ENCODE measurements at regions not wholly inside any gene's neighbourhood (a gene's known extent, or its start where the extent isn't known, plus 50 kb on each side); places are given as distances from the start of the nearest gene placed in this dataset.

DNA sequence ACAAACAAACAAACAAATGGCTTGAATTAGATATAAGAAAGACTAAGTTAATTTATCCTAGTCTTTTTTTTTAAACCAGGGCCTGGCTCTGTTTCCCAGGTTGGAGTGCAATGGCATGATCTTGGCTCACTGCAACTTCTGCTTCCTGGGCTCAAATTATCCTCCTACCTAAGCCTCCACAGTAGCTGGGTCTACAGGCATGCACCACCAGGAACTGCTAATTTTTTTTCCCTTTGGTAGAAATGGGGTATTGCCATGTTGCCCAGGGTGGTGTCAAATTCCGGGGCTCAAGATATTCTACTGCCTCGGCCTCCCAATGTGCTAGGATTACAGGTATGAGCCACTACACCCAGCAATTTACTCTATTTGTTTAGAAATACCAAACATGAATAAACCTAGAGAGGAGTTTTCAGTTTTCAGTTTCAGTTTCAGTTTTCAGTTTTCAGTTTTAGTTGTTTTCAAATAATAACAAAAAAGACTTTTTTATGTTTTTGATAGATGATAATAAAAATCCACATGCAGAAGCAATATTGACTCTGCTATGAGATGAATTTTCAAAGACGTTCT lies 817.0 kb downstream of the FLRT2 start:
- TF ChIP-seq, protein P1, sequence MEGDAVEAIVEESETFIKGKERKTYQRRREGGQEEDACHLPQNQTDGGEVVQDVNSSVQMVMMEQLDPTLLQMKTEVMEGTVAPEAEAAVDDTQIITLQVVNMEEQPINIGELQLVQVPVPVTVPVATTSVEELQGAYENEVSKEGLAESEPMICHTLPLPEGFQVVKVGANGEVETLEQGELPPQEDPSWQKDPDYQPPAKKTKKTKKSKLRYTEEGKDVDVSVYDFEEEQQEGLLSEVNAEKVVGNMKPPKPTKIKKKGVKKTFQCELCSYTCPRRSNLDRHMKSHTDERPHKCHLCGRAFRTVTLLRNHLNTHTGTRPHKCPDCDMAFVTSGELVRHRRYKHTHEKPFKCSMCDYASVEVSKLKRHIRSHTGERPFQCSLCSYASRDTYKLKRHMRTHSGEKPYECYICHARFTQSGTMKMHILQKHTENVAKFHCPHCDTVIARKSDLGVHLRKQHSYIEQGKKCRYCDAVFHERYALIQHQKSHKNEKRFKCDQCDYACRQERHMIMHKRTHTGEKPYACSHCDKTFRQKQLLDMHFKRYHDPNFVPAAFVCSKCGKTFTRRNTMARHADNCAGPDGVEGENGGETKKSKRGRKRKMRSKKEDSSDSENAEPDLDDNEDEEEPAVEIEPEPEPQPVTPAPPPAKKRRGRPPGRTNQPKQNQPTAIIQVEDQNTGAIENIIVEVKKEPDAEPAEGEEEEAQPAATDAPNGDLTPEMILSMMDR (IDR thresholded peaks at IDR 0.05; ENCODE audit: borderline replicate concordance, extremely low read depth, low read length, poor library complexity, severe bottlenecking): no peak
- TF ChIP-seq EZH2 (IDR thresholded peaks at IDR 0.05; ENCODE audit: borderline replicate concordance, low read depth, low read length, severe bottlenecking): no peak
- Histone ChIP-seq H3K9me3 (ENCODE audit: insufficient read depth, low read length, severe bottlenecking) (peaks cover 9% of the 10 kb centered on the region), H2AFZ (ENCODE audit: low read depth, low read length) (peak overlapping the region; percentile 79), H3K27ac (ENCODE audit: low read length) (peak overlapping the region; percentile 78), H4K20me1 (ENCODE audit: insufficient read depth, low read length) (no peaks in the 10 kb centered on the region), H3K9ac (ENCODE audit: low read depth, low read length) (peak overlapping the region; percentile 39), H3K4me2 (ENCODE audit: insufficient read depth, low read length) (peak overlapping the region; percentile 58), H3K79me2 (ENCODE audit: insufficient read depth, low read length) (no peaks in the 10 kb centered on the region), H3K4me3 (ENCODE audit: low read depth in 1 of 2, low read length in 2 of 2) (peak overlapping the region in 1 of 2 experiments; percentile 42; a peak in 3 of 4 replicates), H3K36me3 (ENCODE audit: insufficient read depth, low read length) (no peaks in the 10 kb centered on the region), H3K4me1 (ENCODE audit: insufficient read depth, low read length) (peaks cover 33% of the 10 kb centered on the region), H3K27me3 (ENCODE audit: insufficient read depth, low read length, poor library complexity) (no peaks in the 10 kb centered on the region)
- DNase-seq: peak; percentile 42
- peak; percentile 81 for ATAC-seq (ENCODE audit: insufficient read depth, low read depth)

DNA sequence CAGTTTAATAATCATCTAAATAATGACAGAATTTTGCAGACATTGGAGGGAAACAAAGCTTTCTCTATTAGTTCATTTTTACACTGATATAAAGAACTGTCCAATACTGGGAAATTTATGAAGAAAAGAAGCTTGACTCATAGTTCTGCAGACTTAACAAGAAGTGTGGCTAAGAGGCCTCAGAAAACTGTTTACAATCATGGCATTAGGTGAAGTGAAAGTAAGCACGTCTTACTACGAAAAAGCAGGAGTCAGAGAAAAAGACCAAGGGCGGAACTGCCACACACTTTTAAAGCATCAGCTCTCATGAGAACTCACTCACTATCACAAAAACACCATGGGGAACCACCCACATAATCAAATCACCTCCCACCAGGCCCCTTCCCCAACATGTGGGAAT lies 804.4 kb downstream of the FLRT2 start:
- Histone ChIP-seq H2AFZ (ENCODE audit: low read depth, low read length) (peak overlapping the region; percentile 63), H3K4me2 (ENCODE audit: insufficient read depth, low read length) (no peak overlapping the region)
- no peak for DNase-seq

DNA sequence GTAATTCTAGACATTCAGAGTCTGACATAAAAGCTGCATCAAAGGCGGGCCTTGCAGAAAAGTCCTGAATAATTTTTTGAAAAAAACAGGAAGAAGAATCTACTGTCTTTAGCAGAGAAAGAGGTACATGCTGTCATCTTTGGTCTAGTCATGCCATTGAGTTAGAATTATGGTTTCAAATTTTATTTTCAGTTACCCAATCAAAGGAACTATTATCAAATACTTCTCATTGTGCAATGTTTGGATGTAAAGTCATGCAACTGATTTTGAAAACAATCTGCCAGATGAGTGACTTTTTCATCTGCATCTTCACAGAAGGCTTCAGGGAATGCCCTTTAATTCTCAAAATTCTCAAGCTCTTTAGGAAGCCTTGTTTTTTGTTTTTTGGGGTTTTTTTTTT lies 803.5 kb downstream of the FLRT2 start:
- no peak for ATAC-seq (ENCODE audit: insufficient read depth, low read depth)
- peaks cover 17% of the 10 kb centered on the region for H3K4me1 ChIP-seq (ENCODE audit: insufficient read depth, low read length)
- H3K27me3 ChIP-seq (ENCODE audit: insufficient read depth, low read length, poor library complexity): no peaks in the 10 kb centered on the region
- DNase-seq: no peak
- H3K4me3 ChIP-seq (ENCODE audit: low read depth in 1 of 2, low read length in 2 of 2): no peak overlapping the region
- H2AFZ ChIP-seq (ENCODE audit: low read depth, low read length): no peak overlapping the region
- H3K36me3 ChIP-seq (ENCODE audit: insufficient read depth, low read length): no peaks in the 10 kb centered on the region
- H3K9me3 ChIP-seq (ENCODE audit: insufficient read depth, low read length, severe bottlenecking): no peaks in the 10 kb centered on the region
- H3K79me2 ChIP-seq (ENCODE audit: insufficient read depth, low read length): no peaks in the 10 kb centered on the region
- no peaks in the 10 kb centered on the region for H4K20me1 ChIP-seq (ENCODE audit: insufficient read depth, low read length)
- no peak for TF ChIP-seq EZH2 (IDR thresholded peaks at IDR 0.05; ENCODE audit: borderline replicate concordance, low read depth, low read length, severe bottlenecking)
- TF ChIP-seq, protein P1 (IDR thresholded peaks at IDR 0.05; ENCODE audit: borderline replicate concordance, extremely low read depth, low read length, poor library complexity, severe bottlenecking): no peak
- no peak overlapping the region for H3K27ac ChIP-seq (ENCODE audit: low read length)
- no peak overlapping the region for H3K9ac ChIP-seq (ENCODE audit: low read depth, low read length)
- H3K4me2 ChIP-seq (ENCODE audit: insufficient read depth, low read length): no peak overlapping the region

More for the DNA sequence above, 804.4 kb downstream of the FLRT2 start:
- Histone ChIP-seq H3K36me3 (ENCODE audit: insufficient read depth, low read length) (no peaks in the 10 kb centered on the region), H3K9ac (ENCODE audit: low read depth, low read length) (no peak overlapping the region), H3K27ac (ENCODE audit: low read length) (peak overlapping the region; percentile 42), H3K4me1 (ENCODE audit: insufficient read depth, low read length) (peaks cover 17% of the 10 kb centered on the region), H3K4me3 (ENCODE audit: low read depth in 1 of 2, low read length in 2 of 2) (no peak overlapping the region), H4K20me1 (ENCODE audit: insufficient read depth, low read length) (no peaks in the 10 kb centered on the region), H3K9me3 (ENCODE audit: insufficient read depth, low read length, severe bottlenecking) (no peaks in the 10 kb centered on the region), H3K79me2 (ENCODE audit: insufficient read depth, low read length) (no peaks in the 10 kb centered on the region), H3K27me3 (ENCODE audit: insufficient read depth, low read length, poor library complexity) (no peaks in the 10 kb centered on the region)
- TF ChIP-seq EZH2 (IDR thresholded peaks at IDR 0.05; ENCODE audit: borderline replicate concordance, low read depth, low read length, severe bottlenecking): no peak
- TF ChIP-seq, protein P1 (IDR thresholded peaks at IDR 0.05; ENCODE audit: borderline replicate concordance, extremely low read depth, low read length, poor library complexity, severe bottlenecking): no peak
- ATAC-seq (ENCODE audit: insufficient read depth, low read depth): peak; percentile 58
